Right lobe of liver (tissue), 6 donors: ENCODE measurements at regions not wholly inside any gene's neighbourhood (a gene's known extent, or its start where the extent isn't known, plus 50 kb on each side); places are given as distances from the start of the nearest gene placed in this dataset.

Experiments used
- ATAC-seq, 4 donors: fragments of 200-7000 bp; cut with Tn5 transposase; one replicate each; pipeline ENCODE4 v1.9.1; 2020; ENCODE audit warnings: mild to moderate bottlenecking in 4 of 4, moderate library complexity in 4 of 4
- DNase-seq, 3 donors: peaks; one replicate each; pipeline ENCODE4 v3.0.0-alpha.2; 2020
- H3K27ac ChIP-seq, 3 donors: fragments of 200-600 bp; one replicate each; pipeline ENCODE4 v1.8.0; 2022
- H3K27me3 ChIP-seq, 2 donors: fragments of 200-600 bp; one replicate each; pipeline ENCODE4 v1.8.0; 2022
- H3K36me3 ChIP-seq, 4 donors: fragments of 200-600 bp; sonication (generic) in 1 of 4; one replicate each; pipeline versions ENCODE4 v1.5.1 to v1.8.0; 2017 to 2022; ENCODE audit warnings: control low read depth in 1 of 4
- H3K4me1 ChIP-seq, 4 donors: fragments of 200-600 bp; sonication (generic) in 1 of 4; one replicate each; pipeline versions ENCODE4 v1.5.1 to v1.8.0; 2017 to 2022; ENCODE audit warnings: control low read depth in 1 of 4
- H3K4me3 ChIP-seq, 3 donors: fragments of 200-600 bp; one replicate each; pipeline ENCODE4 v1.8.0; 2022
- H3K9me3 ChIP-seq, 4 donors: fragments of 200-600 bp; sonication (generic) in 1 of 4; one replicate each; pipeline versions ENCODE4 v1.5.1 to v1.8.0; 2017 to 2022; ENCODE audit warnings: control low read depth in 1 of 4
- CTCF ChIP-seq, 4 donors: fragments of 200-600 bp in 3 of 4; fragments of 450-650 bp in 1 of 4; IDR thresholded peaks; one replicate each; pipeline versions ENCODE4 v1.5.1 to v1.8.0; 2016 to 2022; ENCODE audit warnings: antibody characterized with exemption in 4 of 4, mild to moderate bottlenecking in 2 of 4
- POLR2A ChIP-seq: fragments of 450-650 bp; IDR thresholded peaks from one replicate; pipeline ENCODE4 v1.6.1; 2017; ENCODE audit warnings: antibody characterized with exemption, mild to moderate bottlenecking
- WGBS: methylation state at CpG from one replicate; pipeline ENCODE4 v1.1.6; 2018; ENCODE audit warnings: low coverage, low lambda C conversion rate; ENCODE audit not compliant: insufficient coverage; ENCODE audit errors: missing lambda C conversion rate; 5-methylcytosine and 5-hydroxymethylcytosine counted together
- intact Hi-C, 2 donors: fragments of 100-400 bp; cut with DNase I; formaldehyde crosslinking; loops; one replicate each; pipeline versions ENCODE4 v1.11.2 to v1.14.1; 2022
- donor health status: DM: no; HTN: yes; CAD: no.
- donor health status: DM: no; HTN: no; CAD: no.
- donor health status: DM: no; HTN: no; CAD: no.
- donor health status: DM: no; HTN: yes; CAD: no.
- donor health status: DM: no; HTN: yes; CAD: no.

DNA sequence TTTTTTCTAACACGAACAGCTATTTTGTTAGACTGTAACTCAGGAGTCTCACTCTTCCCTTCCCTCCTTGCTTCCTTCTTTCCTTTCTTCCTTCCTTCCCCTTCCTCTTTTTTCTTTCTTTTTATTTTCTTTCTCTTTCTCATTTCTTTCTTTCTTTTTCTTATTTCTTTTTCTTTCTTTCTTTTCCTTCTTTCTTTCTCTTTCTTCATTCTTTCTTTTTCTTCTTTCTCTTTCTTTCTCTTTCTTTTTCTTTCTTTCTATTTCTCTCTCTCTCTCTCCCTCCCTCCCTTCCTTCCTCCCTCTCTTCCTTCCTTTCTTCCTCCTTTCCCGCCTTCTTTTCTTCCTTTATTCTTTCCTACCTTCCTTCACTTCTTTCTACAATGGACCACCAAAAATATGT lies 1443.0 kb upstream of the LRRTM3 start:
- no peak for TF ChIP-seq CTCF (IDR thresholded peaks at IDR 0.05)
- TF ChIP-seq POLR2A = no peak
- no peak overlapping the region for H3K27ac ChIP-seq
- no peaks in the 10 kb centered on the region for H3K27me3 ChIP-seq
- intact Hi-C loops = no loop called here
- no peaks in the 10 kb centered on the region for H3K36me3 ChIP-seq
- no peaks in the 10 kb centered on the region for H3K9me3 ChIP-seq
- H3K4me1 ChIP-seq = no peaks in the 10 kb centered on the region
- WGBS = 76% methylated on average over 2 of the region's 2 CpGs
- H3K4me3 ChIP-seq = no peak overlapping the region
- no peak for ATAC-seq
- no peak for DNase-seq

- TF ChIP-seq CTCF (IDR thresholded peaks at IDR 0.05) (no peak), POLR2A (no peak)
- DNase-seq = no peak
- H3K27ac ChIP-seq = no peak overlapping the region
- no peaks in the 10 kb centered on the region for H3K27me3 ChIP-seq
- H3K36me3 ChIP-seq = no peaks in the 10 kb centered on the region
- no peak overlapping the region for H3K4me3 ChIP-seq
- no peaks in the 10 kb centered on the region for H3K4me1 ChIP-seq
- no peaks in the 10 kb centered on the region for H3K9me3 ChIP-seq
- intact Hi-C loops = no loop called here
- ATAC-seq = no peak
These were observed 1434.0 kb upstream of the LRRTM3 start for GRCh38 chr10:65491799-65492198.

DNA sequence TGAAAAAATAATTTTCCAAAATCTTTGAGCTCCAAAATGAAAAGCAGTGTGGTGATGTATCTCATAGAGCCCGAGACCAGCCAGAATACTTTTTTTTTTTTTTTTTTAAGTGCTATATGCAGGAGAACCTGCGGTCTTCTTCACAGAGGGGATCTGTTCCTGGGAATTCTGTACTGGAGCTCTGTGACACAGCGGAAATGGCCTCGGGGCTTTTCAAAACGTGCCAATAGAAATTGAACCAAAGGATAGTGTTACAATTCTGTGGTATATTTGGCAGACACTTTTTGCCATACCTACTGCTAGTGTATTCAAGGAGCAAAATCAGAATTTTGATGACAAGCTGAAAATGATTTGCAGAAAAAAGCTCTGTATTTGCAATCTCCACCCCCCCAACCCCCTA lies 1429.3 kb upstream of the LRRTM3 start:
- intact Hi-C loops = no loop called here
- Histone ChIP-seq H3K27ac (no peak overlapping the region), H3K27me3 (no peaks in the 10 kb centered on the region), H3K9me3 (no peaks in the 10 kb centered on the region), H3K36me3 (no peaks in the 10 kb centered on the region), H3K4me1 (no peaks in the 10 kb centered on the region), H3K4me3 (no peak overlapping the region)
- WGBS = 67% methylated on average over 5 of the region's 5 CpGs
- ATAC-seq (no peak), DNase-seq (no peak)
- TF ChIP-seq CTCF (IDR thresholded peaks at IDR 0.05) (no peak), POLR2A (no peak)

- no peak overlapping the region for H3K4me3 ChIP-seq
- H3K9me3 ChIP-seq = no peaks in the 10 kb centered on the region
- no peak overlapping the region for H3K27ac ChIP-seq
- TF ChIP-seq POLR2A (no peak), CTCF (IDR thresholded peaks at IDR 0.05) (no peak)
- ATAC-seq (no peak), DNase-seq (no peak)
- intact Hi-C loops = no loop called here
- H3K36me3 ChIP-seq = no peaks in the 10 kb centered on the region
- H3K4me1 ChIP-seq = no peaks in the 10 kb centered on the region
- H3K27me3 ChIP-seq = no peaks in the 10 kb centered on the region
These were observed 1428.0 kb upstream of the LRRTM3 start for GRCh38 chr10:65497837-65498236.

- no peaks in the 10 kb centered on the region for H3K9me3 ChIP-seq
- ATAC-seq = no peak
- H3K36me3 ChIP-seq = no peaks in the 10 kb centered on the region
- WGBS = 73% methylated on average over 1 of the region's 1 CpG
- no peaks in the 10 kb centered on the region for H3K27me3 ChIP-seq
- H3K4me3 ChIP-seq = no peak overlapping the region
- intact Hi-C loops = no loop called here
- DNase-seq = no peak
- no peak for TF ChIP-seq POLR2A
- TF ChIP-seq CTCF (IDR thresholded peaks at IDR 0.05) = no peak
- H3K27ac ChIP-seq = no peak overlapping the region
- no peaks in the 10 kb centered on the region for H3K4me1 ChIP-seq
These were observed 1425.1 kb upstream of the LRRTM3 start for GRCh38 chr10:65500716-65501115.
